ENCODE measurements at regions not wholly inside any gene's neighbourhood (a gene's known extent, or its start where the extent isn't known, plus 50 kb on each side); places are given as distances from the start of the nearest gene placed in this dataset.

DNA sequence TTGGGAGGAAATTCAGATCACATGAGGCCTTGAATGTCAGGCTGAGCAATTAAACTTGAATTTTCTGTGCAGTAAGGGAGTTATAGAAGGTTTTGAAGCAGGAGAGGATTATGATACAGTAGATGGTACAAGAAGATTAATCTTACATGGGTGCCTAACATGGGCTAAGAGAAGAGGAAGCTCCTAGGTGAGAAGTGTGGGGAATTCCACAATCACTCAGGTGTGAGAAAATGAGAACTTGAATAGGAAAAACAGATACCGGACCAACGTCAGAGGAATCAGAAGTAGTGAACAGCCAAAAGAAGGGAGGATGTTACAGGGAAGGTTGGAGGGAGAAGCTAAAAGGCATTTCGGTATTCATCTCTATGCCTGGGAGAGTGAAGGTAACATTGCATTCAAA lies 250.7 kb upstream of the SLC35B3 start:
- TF ChIP-seq, protein P1, sequence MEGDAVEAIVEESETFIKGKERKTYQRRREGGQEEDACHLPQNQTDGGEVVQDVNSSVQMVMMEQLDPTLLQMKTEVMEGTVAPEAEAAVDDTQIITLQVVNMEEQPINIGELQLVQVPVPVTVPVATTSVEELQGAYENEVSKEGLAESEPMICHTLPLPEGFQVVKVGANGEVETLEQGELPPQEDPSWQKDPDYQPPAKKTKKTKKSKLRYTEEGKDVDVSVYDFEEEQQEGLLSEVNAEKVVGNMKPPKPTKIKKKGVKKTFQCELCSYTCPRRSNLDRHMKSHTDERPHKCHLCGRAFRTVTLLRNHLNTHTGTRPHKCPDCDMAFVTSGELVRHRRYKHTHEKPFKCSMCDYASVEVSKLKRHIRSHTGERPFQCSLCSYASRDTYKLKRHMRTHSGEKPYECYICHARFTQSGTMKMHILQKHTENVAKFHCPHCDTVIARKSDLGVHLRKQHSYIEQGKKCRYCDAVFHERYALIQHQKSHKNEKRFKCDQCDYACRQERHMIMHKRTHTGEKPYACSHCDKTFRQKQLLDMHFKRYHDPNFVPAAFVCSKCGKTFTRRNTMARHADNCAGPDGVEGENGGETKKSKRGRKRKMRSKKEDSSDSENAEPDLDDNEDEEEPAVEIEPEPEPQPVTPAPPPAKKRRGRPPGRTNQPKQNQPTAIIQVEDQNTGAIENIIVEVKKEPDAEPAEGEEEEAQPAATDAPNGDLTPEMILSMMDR (conservative IDR thresholded peaks at IDR 0.05; ENCODE audit: low read depth, low read length), result no peak
- no peak for TF ChIP-seq EZH2 (IDR thresholded peaks at IDR 0.05; ENCODE audit: low read length, unreplicated experiment)

Measured in PC-3 (cell line).